ENCODE measurements at regions not wholly inside any gene's neighbourhood (a gene's known extent, or its start where the extent isn't known, plus 50 kb on each side); places are given as distances from the start of the nearest gene placed in this dataset.

DNA sequence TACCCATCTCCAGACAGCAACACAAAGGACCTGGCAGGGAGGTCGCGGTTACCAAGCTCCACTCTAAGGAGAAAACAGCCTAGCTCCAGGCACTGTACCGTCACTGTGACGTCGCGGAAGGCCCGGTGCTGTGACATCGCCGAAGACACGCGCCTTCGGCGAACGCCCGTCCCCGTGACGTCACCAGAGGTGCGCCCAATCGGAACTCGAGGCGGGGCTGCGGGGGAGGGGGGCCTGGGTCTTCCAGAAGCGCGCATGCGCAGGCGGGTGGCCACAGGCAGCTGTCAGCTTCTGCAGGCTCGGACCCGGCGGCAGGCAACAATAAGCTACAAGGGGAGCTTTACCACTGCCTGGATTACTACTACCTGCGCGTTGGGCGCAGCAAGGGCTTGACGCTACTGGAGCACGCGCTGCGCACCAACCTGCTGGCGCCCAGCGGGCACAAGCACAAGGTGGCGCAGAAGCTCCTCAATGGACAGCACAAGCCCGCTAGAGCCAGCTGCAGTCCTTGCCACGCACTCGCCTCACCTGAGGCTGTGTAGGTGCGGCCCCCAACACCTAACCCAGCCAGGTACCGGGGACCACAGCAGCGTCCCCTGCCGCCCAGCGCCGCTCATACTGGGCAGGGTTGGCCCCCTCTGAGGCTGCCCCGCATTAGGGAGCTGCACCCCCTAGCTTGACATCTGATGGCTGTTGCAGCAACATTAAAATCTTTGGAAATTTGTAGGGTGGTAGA, 208.4 kb downstream of the TPST1 start:
- TF ChIP-seq, protein P1, sequence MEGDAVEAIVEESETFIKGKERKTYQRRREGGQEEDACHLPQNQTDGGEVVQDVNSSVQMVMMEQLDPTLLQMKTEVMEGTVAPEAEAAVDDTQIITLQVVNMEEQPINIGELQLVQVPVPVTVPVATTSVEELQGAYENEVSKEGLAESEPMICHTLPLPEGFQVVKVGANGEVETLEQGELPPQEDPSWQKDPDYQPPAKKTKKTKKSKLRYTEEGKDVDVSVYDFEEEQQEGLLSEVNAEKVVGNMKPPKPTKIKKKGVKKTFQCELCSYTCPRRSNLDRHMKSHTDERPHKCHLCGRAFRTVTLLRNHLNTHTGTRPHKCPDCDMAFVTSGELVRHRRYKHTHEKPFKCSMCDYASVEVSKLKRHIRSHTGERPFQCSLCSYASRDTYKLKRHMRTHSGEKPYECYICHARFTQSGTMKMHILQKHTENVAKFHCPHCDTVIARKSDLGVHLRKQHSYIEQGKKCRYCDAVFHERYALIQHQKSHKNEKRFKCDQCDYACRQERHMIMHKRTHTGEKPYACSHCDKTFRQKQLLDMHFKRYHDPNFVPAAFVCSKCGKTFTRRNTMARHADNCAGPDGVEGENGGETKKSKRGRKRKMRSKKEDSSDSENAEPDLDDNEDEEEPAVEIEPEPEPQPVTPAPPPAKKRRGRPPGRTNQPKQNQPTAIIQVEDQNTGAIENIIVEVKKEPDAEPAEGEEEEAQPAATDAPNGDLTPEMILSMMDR (IDR thresholded peaks at IDR 0.05) = peak in 4 of 6 experiments; percentile 34 to 52 (median 50)
- TF ChIP-seq POLR2A (IDR thresholded peaks at IDR 0.05) = peak in 1 of 2 donors; percentile 40
